ENCODE measurements at regions not wholly inside any gene's neighbourhood (a gene's known extent, or its start where the extent isn't known, plus 50 kb on each side); places are given as distances from the start of the nearest gene placed in this dataset.

GRCh38 chr7:18352339-18353255, 143.0 kb upstream of the HDAC9 start:
- ChIA-PET CTCF (interaction anchor here (0.6 to 10.8 kb wide), 81 partner anchors 13 to 1395 kb away, joined by 3 to 572 read pairs (median 4); partner anchors contain the start of genes HDAC9 and TWIST1), POLR2A (interaction anchor here (1.7 kb wide), 1 partner anchor 219 kb away, joined by 6 read pairs; no protein-coding TSS in a partner anchor)
- dilution Hi-C loops (cut with MboI; ENCODE audit: extremely low pct_ligation_motif_present, low sequenced_read_pairs), result loop anchor here (25.0 kb wide), 1 partner anchor 210 kb away; no protein-coding TSS in a partner anchor
- H3K4me2 ChIP-seq (ENCODE audit: insufficient read depth, low read length), result no peak overlapping the region
- no peaks in the 10 kb centered on the region for H3K9me3 ChIP-seq (replicated peaks; ENCODE audit: control insufficient read depth, insufficient read depth, low read length)
- no peaks in the 10 kb centered on the region for H3K27me3 ChIP-seq (ENCODE audit: control insufficient read depth in 2 of 2, insufficient read depth in 2 of 2, low read length in 2 of 2)
- no peaks in the 10 kb centered on the region for H3K36me3 ChIP-seq (ENCODE audit: control insufficient read depth in 2 of 2, extremely low read depth in 1 of 2, insufficient read depth in 2 of 2, low read length in 2 of 2)
- no peaks in the 10 kb centered on the region for H4K20me1 ChIP-seq (replicated peaks; ENCODE audit: control insufficient read depth, extremely low read depth, insufficient read depth, low read length)
- H3K9me1 ChIP-seq (replicated peaks; ENCODE audit: control insufficient read depth, extremely low read depth, insufficient read depth, low read length), result no peaks in the 10 kb centered on the region
- no peak overlapping the region for H3K9ac ChIP-seq (replicated peaks; ENCODE audit: extremely low read depth, insufficient read depth, low read length)
- no peaks in the 10 kb centered on the region for H3K79me2 ChIP-seq (ENCODE audit: control insufficient read depth, insufficient read depth, low read length)
- BruUV-seq (replicated peaks), result no TSS peak
- H3K4me3 ChIP-seq (replicated peaks in 1 of 3; ENCODE audit: insufficient read depth in 1 of 3, low read depth in 1 of 3, low read length in 3 of 3), result no peak overlapping the region
- no peak overlapping the region for H2AFZ ChIP-seq (ENCODE audit: low read depth, low read length)
- DNase-seq (ENCODE audit: low read depth, low spot score) (peak; percentile 78), FAIRE-seq (peak; percentile 71)
- intact Hi-C loops (cut with micrococcal nuclease), result loop anchor here (1.0 to 5.0 kb wide), 7 partner anchors 219 to 1140 kb away; no protein-coding TSS in a partner anchor
- no peak for TF ChIP-seq POLR2A (IDR thresholded peaks at IDR 0.05; ENCODE audit: low read depth, low read length)
- peak; percentile 48 for TF ChIP-seq FOS (IDR thresholded peaks at IDR 0.05; ENCODE audit: borderline replicate concordance, insufficient read depth, low read length)
- no peak for TF ChIP-seq POLR2AphosphoS5 (IDR thresholded peaks at IDR 0.05; ENCODE audit: insufficient read depth, low read depth, low read length)
- TF ChIP-seq GATA2 (IDR thresholded peaks at IDR 0.05; ENCODE audit: insufficient read depth, insufficient read length, low read depth, low read length), result no peak
- TF ChIP-seq JUN (IDR thresholded peaks at IDR 0.05; ENCODE audit: borderline replicate concordance, insufficient read depth, insufficient read length, low read depth), result peak; percentile 64
- TF ChIP-seq CTCF (IDR thresholded peaks at IDR 0.05; ENCODE audit: extremely low read depth in 1 of 2, insufficient read depth in 1 of 2, low read depth in 1 of 2, low read length in 2 of 2), result peak; percentile 40 to 55
- TF ChIP-seq EZH2 (IDR thresholded peaks at IDR 0.05; ENCODE audit: borderline replicate concordance, low read depth, low read length, severe bottlenecking), result no peak
- no peak for TF ChIP-seq MAX (IDR thresholded peaks at IDR 0.05; ENCODE audit: insufficient read depth, insufficient read length)
- TF ChIP-seq MYC (IDR thresholded peaks at IDR 0.05; ENCODE audit: low read depth, low read length), result no peak
- H3K27ac ChIP-seq (ENCODE audit: insufficient read depth, low read depth, low read length), result no peak overlapping the region
- H3K4me1 ChIP-seq (ENCODE audit: control insufficient read depth, extremely low read depth, insufficient read depth, low read length), result peaks cover 2% of the 10 kb centered on the region

Measured in endothelial cell of umbilical vein (primary cell).